ENCODE measurements at regions not wholly inside any gene's neighbourhood (a gene's known extent, or its start where the extent isn't known, plus 50 kb on each side); places are given as distances from the start of the nearest gene placed in this dataset.
"Not testable (repeated sequence)": the region's sequence is repeated elsewhere in the genome, so short reads cannot be mapped to it uniquely, and the experiment has no call there.

DNA sequence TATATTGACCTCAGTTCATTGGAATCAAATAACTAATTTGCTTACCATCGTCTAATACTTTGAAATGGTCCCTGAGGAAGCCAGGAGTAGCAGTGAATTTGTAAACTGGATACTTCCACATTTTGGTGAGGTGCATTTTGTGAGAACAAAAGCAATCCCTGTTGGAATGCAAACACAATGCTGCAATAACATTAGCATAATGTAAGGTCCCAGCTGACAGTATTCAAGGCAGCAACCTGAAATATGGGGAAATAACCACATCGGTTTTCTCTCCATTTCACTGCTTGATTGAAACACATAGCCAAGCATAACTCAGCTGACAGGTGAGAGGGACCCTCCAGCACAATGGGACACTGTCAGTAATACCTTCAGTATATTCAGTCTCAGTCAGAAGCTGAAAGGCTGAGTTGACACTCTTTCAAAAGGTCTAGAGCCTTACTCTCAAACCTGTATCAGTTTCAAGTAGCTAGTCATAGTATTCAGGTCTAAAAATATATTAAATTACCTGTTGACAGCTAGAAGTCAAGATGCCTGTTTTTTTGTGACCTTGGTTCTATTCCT lies 1311.9 kb upstream of the NRXN1 start:
- DNase-seq (ENCODE audit: low read depth), result no peak
- TF ChIP-seq CTCF (IDR thresholded peaks at IDR 0.05; ENCODE audit: control insufficient read depth, extremely low read depth, insufficient read depth), result no peak
- no peak overlapping the region for H3K4me3 ChIP-seq (ENCODE audit: low read depth, low read length)

- no peak for DNase-seq (ENCODE audit: low read depth)
- no peak overlapping the region for H3K4me3 ChIP-seq (ENCODE audit: low read depth, low read length)
- TF ChIP-seq CTCF (IDR thresholded peaks at IDR 0.05; ENCODE audit: control insufficient read depth, extremely low read depth, insufficient read depth), result no peak
Observed at GRCh38 chr2:52343010-52343409, 1311.1 kb upstream of the NRXN1 start.

DNA sequence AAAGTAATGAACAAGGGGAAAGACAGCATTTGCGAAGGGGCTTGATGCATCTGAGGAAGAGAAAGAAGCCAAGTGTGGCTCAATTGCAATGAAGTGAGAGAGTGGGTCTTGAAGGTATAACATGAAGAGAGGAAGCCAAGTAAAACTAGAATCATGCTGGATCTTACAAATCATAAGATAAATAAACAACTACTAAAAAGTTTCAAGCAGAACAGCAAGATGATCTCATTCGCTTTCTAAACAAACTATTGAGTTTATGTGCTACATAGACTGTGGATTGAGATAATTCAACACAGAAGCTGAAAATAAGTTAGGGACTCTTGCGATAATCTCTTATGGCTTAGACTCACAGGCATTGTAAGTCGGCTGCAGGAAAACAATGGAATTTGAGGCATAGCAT lies 1310.5 kb upstream of the NRXN1 start:
- DNase-seq (ENCODE audit: low read depth), result no peak
- no peak for TF ChIP-seq CTCF (IDR thresholded peaks at IDR 0.05; ENCODE audit: control insufficient read depth, extremely low read depth, insufficient read depth)
- H3K4me3 ChIP-seq (ENCODE audit: low read depth, low read length), result no peak overlapping the region

- no peak overlapping the region for H3K4me3 ChIP-seq (ENCODE audit: low read depth, low read length)
- DNase-seq (ENCODE audit: low read depth), result no peak
- no peak for TF ChIP-seq CTCF (IDR thresholded peaks at IDR 0.05; ENCODE audit: control insufficient read depth, extremely low read depth, insufficient read depth)
Observed at GRCh38 chr2:52341732-52342131, 1309.8 kb upstream of the NRXN1 start.

GRCh38 chr2:52340171-52340570 lies 1308.2 kb upstream of the NRXN1 start:
- no peak for TF ChIP-seq CTCF (IDR thresholded peaks at IDR 0.05; ENCODE audit: control insufficient read depth, extremely low read depth, insufficient read depth)
- H3K4me3 ChIP-seq (ENCODE audit: low read depth, low read length), result no peak overlapping the region
- no peak for DNase-seq (ENCODE audit: low read depth)

DNA sequence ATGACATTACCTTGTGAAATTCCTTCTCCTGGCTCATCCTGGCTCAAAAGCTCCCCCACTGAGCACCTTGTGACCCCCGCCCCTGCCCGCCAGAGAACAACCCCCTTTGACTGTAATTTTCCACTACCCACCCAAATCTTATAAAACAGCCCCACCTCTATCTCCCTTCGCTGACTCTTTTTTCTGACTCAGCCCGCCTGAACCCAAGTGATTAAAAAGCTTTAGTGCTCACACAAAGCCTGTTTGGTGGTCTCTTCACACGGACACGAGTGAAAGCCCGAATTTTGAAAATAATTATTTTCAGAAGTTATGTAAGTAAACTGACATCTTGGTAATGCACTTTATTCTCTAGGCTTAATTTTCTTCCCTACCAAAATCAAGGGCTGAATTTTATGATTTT lies 1305.9 kb upstream of the NRXN1 start:
- DNase-seq (ENCODE audit: low read depth); H3K4me3 ChIP-seq (ENCODE audit: low read depth, low read length): not testable (repeated sequence)

DNA sequence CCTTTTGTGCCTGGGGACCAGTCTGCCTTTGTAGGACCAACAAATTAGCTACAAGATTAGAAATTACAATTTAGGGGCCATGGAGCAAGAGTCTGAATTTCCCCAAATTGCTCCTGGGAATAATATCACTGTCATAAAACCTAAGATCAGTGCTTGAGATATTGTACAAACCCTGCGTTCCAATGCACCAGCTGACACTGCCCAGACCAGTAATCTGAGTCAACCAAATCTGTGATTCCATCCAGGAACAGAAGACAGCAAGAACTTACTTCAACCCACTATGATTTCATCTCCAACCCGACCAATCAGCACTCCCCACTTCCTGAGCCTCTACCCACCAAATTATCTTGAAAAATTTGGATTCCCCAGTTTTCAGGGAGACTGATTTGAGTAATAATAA lies 1305.0 kb upstream of the NRXN1 start:
- no peak for DNase-seq (ENCODE audit: low read depth)
- no peak for TF ChIP-seq CTCF (IDR thresholded peaks at IDR 0.05; ENCODE audit: control insufficient read depth, extremely low read depth, insufficient read depth)
- H3K4me3 ChIP-seq (ENCODE audit: low read depth, low read length), result no peak overlapping the region

Data from LNCaP clone FGC (cell line).